Ishikawa (cell line): ENCODE measurements at regions not wholly inside any gene's neighbourhood (a gene's known extent, or its start where the extent isn't known, plus 50 kb on each side); places are given as distances from the start of the nearest gene placed in this dataset.

ENCODE experiments used
- CEBPB ChIP-seq: IDR thresholded peaks from 2 replicates; pipeline ENCODE4 v1.6.1; 2012
- CREB1 ChIP-seq: IDR thresholded peaks from 2 replicates; pipeline ENCODE4 v1.6.1; 2012; ENCODE audit warnings: low read depth
- EGR1 ChIP-seq: IDR thresholded peaks from 2 replicates; pipeline ENCODE4 v1.6.1; 2012
- EP300 ChIP-seq: IDR thresholded peaks from 2 replicates; pipeline ENCODE4 v1.6.1; 2012; ENCODE audit warnings: borderline replicate concordance
- FOXM1 ChIP-seq: IDR thresholded peaks from 2 replicates; pipeline ENCODE4 v1.6.1; 2012; ENCODE audit warnings: low read depth, borderline replicate concordance
- NFIC ChIP-seq: IDR thresholded peaks from 2 replicates; pipeline ENCODE4 v1.6.1; 2012
- RAD21 ChIP-seq: IDR thresholded peaks from 2 replicates; pipeline ENCODE4 v1.6.1; 2012; ENCODE audit warnings: low read depth
- TAF1 ChIP-seq: IDR thresholded peaks from 2 replicates; pipeline ENCODE4 v1.6.1; 2012; ENCODE audit warnings: low read depth, mild to moderate bottlenecking
- TCF12 ChIP-seq: IDR thresholded peaks from 2 replicates; pipeline ENCODE4 v1.6.1; 2012; ENCODE audit warnings: low read depth
- TEAD4 ChIP-seq: IDR thresholded peaks from 2 replicates; pipeline ENCODE4 v1.6.1; 2012
- USF1 ChIP-seq: IDR thresholded peaks from 2 replicates; pipeline ENCODE4 v1.6.1; 2012
- YY1 ChIP-seq: IDR thresholded peaks from 2 replicates; pipeline ENCODE4 v1.6.1; 2012; ENCODE audit warnings: low read depth
- TF ChIP-seq, protein P1 (sequence below): IDR thresholded peaks from 2 replicates; pipeline ENCODE4 v1.6.1; 2012
- TF ChIP-seq, protein P2 (sequence below): IDR thresholded peaks from 2 replicates; pipeline ENCODE4 v1.6.1; 2012; ENCODE audit warnings: low read depth, mild to moderate bottlenecking

DNA sequence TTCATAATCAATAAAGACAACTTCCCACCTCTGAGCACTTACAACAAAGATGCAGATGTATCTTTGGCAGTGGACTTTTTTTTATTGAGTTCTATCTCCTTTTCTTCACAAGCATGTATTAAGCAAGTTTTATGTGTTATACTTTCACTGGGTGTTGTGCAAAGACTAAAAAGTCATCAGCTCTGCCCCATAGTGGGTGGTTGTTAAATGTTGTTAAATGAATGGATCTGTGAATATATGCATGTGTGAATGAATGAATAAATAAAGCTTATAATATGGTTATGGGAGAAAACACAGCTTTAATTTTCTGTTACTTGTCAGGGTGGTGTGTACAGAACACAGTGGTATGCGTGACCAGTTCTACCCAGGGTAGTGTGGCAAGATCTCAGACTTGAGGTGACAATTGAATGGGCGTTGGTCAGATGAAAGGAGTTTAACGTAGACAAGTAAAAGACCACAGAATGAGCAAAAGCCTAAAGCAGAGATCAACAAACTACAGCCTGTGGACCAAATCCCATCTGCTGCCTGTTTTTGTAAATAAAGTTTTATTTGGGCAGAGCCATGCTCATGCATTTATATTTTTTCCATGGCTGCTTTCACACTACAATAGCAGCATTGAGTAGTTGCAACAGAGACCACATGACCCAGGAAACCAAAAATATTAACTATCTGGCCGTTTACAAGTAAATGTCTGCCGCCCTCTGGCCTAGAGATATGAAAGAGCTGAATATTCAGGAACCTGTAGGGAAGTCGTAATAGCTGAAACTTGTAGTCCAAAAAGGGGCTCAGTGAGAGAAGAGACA lies 207.4 kb upstream of the EEA1 start:
- TF ChIP-seq NFIC (no peak), USF1 (no peak), TAF1 (no peak), EP300 (no peak), RAD21 (no peak), YY1 (no peak), CEBPB (no peak), CREB1 (no peak)
- TF ChIP-seq, protein P1, sequence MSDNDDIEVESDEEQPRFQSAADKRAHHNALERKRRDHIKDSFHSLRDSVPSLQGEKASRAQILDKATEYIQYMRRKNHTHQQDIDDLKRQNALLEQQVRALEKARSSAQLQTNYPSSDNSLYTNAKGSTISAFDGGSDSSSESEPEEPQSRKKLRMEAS = no peak

DNA sequence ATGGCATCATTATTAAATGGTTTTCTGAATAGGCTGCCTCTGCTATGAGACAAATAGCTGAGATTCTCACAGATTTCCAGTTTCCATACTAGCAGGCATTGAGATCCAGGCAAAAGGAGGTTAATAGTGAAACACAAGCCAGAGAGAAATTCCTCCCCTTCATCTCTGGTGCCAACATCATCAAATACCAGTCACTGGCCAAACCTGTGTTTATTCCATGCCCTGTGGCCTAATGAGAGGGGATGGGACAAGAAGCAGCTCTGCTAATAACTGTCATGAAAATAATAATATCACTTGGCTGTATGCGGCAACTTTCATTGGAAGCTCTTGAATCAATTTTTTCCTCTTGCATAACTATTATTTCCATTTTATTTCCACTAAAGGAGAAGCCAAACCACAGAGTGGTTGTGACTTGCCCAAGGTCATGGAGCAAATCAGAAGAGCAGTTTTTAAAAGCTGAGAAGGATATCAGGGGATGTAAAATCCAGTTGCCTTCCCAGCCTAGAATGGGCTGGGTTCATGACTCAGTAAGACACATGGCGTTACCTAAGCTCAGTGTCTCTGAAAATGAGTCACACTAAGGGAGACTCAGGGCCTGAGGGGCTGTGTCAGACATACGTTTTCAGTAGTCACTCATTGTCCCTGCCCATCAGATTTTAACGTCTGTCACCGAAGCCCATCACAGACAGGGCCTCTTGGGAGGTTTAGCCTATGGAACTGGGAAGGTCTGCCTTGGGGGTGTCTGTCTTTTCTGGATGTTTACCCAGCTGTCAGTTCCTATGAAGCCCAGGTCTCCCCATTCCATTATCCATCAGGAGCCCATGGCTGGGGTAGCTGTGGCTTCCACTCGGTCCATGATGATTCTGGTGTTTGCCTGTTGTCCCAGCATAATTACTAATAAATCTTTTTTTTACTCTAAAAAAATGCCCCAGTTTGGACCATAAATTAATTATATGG lies 208.8 kb upstream of the EEA1 start:
- TF ChIP-seq, protein P2, sequence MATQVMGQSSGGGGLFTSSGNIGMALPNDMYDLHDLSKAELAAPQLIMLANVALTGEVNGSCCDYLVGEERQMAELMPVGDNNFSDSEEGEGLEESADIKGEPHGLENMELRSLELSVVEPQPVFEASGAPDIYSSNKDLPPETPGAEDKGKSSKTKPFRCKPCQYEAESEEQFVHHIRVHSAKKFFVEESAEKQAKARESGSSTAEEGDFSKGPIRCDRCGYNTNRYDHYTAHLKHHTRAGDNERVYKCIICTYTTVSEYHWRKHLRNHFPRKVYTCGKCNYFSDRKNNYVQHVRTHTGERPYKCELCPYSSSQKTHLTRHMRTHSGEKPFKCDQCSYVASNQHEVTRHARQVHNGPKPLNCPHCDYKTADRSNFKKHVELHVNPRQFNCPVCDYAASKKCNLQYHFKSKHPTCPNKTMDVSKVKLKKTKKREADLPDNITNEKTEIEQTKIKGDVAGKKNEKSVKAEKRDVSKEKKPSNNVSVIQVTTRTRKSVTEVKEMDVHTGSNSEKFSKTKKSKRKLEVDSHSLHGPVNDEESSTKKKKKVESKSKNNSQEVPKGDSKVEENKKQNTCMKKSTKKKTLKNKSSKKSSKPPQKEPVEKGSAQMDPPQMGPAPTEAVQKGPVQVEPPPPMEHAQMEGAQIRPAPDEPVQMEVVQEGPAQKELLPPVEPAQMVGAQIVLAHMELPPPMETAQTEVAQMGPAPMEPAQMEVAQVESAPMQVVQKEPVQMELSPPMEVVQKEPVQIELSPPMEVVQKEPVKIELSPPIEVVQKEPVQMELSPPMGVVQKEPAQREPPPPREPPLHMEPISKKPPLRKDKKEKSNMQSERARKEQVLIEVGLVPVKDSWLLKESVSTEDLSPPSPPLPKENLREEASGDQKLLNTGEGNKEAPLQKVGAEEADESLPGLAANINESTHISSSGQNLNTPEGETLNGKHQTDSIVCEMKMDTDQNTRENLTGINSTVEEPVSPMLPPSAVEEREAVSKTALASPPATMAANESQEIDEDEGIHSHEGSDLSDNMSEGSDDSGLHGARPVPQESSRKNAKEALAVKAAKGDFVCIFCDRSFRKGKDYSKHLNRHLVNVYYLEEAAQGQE = no peak
- TF ChIP-seq FOXM1 (no peak), RAD21 (no peak)

- TF ChIP-seq TEAD4 = no peak
- no peak for TF ChIP-seq EGR1
- TF ChIP-seq NFIC = no peak
- TF ChIP-seq FOXM1 = no peak
- TF ChIP-seq, protein P2 = no peak
- no peak for TF ChIP-seq USF1
- TF ChIP-seq TCF12 = no peak
These were observed 210.1 kb upstream of the EEA1 start for GRCh38 chr12:93139028-93139665.

DNA sequence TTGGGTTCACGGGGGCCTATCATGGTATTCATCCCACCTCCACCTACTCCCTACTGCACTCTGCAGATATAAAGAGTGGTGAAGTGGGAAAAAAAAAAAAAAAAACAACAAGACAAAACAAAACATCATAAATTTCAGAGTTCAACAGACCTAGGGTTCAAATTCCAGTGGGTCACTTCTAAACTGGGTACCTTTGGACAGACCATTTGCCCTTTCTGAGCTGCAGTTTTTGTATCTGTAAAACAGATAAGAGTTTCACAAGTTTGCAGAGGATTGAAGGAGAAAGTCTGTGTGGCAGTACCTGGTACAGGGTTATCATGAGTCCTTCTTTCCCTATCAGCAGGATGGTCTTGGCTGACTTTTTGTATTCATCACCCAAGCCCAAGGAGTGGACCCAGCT lies 211.2 kb upstream of the EEA1 start:
- no peak for TF ChIP-seq USF1
- TF ChIP-seq, protein P1 = no peak
- no peak for TF ChIP-seq EP300
- no peak for TF ChIP-seq TAF1
- no peak for TF ChIP-seq TEAD4
- TF ChIP-seq CREB1 = no peak
- no peak for TF ChIP-seq NFIC
- TF ChIP-seq TCF12 = no peak
- no peak for TF ChIP-seq EGR1
- TF ChIP-seq, protein P2 = no peak
